Fibroblast of villous mesenchyme (primary cell): ENCODE measurements at regions not wholly inside any gene's neighbourhood (a gene's known extent, or its start where the extent isn't known, plus 50 kb on each side); places are given as distances from the start of the nearest gene placed in this dataset.

Experiments used
- DNase-seq: peaks from one replicate; pipeline ENCODE4 v3.0.0-alpha.2; 2010; ENCODE audit warnings: low read depth
- H3K4me3 ChIP-seq: 2 replicates; pipeline ENCODE4 v1.5.1; 2011; ENCODE audit warnings: low read depth, mild to moderate bottlenecking, low read length
- TF ChIP-seq, protein P1 (sequence below): IDR thresholded peaks from 2 replicates; pipeline ENCODE4 v1.5.1; 2012; ENCODE audit warnings: low read depth, mild to moderate bottlenecking, low read length; ENCODE audit not compliant: insufficient read depth

DNA sequence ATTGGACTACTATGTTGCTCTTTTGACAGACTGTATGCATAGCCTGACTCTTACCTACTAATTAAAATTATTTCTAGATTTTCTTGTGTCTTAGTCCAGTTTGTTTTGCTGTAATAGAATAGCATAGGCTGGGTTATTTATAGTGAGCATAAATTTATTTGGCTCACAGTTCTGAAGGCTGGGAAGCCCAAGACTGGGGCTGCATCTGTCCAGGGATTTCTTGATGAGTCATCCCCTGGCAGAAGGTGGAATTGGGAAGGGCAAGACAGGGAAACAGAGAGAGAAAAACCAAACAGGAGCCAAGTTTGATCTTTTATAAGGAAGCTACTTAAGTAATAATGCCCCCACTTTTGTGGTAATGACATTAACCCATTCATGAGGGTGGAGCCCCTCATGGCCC is 759.2 kb upstream of the LRFN5 start:
- TF ChIP-seq, protein P1, sequence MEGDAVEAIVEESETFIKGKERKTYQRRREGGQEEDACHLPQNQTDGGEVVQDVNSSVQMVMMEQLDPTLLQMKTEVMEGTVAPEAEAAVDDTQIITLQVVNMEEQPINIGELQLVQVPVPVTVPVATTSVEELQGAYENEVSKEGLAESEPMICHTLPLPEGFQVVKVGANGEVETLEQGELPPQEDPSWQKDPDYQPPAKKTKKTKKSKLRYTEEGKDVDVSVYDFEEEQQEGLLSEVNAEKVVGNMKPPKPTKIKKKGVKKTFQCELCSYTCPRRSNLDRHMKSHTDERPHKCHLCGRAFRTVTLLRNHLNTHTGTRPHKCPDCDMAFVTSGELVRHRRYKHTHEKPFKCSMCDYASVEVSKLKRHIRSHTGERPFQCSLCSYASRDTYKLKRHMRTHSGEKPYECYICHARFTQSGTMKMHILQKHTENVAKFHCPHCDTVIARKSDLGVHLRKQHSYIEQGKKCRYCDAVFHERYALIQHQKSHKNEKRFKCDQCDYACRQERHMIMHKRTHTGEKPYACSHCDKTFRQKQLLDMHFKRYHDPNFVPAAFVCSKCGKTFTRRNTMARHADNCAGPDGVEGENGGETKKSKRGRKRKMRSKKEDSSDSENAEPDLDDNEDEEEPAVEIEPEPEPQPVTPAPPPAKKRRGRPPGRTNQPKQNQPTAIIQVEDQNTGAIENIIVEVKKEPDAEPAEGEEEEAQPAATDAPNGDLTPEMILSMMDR: no peak
- H3K4me3 ChIP-seq: no peak overlapping the region
- no peak for DNase-seq

DNA sequence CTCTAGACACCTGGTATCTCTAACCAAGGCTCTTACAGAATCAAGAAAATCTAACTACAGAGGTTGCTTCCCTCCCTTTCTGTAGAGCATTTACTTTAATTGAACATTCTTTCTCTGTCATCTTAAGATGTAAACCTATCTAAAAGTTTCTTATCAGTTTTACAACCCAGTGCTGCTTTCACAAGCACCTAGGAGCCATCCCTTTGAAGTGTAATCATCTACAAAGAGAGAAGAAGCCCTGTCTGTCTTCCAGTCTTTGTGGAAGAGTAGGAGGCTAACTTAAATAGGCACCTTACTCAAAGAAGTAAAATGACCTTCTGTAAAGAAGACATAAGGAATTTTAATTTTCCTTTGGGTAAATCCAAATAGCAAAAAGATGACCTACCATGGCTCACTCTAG is 763.9 kb upstream of the LRFN5 start:
- no peak for DNase-seq
- H3K4me3 ChIP-seq: no peak overlapping the region
- TF ChIP-seq, protein P1: no peak

DNA sequence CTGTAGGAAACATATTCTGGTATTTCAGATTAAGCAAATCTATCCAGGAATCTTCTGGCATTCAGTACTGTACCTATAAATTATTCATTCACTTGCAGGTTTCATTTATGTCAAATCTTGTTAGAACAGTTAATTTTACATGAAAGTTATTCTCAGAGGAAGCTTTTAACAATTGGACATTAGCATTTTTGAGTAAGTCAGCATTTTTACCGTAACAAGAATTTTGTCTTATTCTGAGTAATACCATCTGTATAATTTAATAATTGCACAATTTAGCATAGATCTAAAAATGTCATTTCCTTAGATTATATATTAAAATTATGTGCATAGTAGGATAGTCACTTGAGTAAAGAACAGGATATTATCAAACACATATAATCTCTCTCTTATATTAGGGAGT is 764.8 kb upstream of the LRFN5 start:
- TF ChIP-seq, protein P1: no peak
- no peak for DNase-seq

DNA sequence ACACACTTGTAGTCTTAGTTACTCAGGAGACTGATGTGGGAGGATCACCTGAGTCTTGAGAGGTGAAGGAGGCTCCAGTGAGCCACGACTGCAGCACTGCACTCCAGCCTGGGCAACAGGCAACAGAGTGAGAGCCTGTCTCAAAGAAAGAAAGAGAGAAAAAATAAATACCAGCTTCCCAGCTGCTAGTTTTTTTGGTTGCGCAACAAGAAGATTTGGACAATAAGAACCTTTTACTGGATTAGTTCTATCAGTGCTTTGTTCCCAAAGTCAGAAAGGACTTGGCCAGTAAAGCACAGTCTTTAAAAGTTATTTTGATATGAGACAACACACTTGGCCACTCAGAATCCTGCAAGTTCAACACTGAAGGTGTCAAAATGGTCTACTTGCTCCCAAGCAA is 768.1 kb upstream of the LRFN5 start:
- TF ChIP-seq, protein P1: no peak
- DNase-seq: no peak
- H3K4me3 ChIP-seq: no peak overlapping the region

More for the DNA sequence above, 764.8 kb upstream of the LRFN5 start:
- H3K4me3 ChIP-seq: no peak overlapping the region

DNA sequence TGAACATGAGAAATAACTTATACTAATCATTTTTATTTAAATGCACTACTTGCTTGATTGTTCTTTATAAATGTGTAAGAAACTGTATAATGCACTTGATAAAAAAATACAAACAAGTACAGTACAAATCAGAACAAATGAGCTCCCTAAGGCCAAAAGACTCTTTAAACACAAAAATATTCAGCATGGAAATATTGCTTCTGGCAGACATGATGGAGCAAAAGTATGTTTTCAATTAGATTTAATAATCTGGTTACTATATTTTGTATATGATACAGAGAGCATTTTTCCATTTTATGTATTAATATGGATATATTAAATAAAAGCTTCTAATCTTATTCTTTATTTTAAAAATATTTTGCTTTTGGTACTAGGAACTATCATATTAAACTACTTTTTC is 800.2 kb upstream of the LRFN5 start:
- DNase-seq: no peak
- no peak overlapping the region for H3K4me3 ChIP-seq
- TF ChIP-seq, protein P1: no peak

DNA sequence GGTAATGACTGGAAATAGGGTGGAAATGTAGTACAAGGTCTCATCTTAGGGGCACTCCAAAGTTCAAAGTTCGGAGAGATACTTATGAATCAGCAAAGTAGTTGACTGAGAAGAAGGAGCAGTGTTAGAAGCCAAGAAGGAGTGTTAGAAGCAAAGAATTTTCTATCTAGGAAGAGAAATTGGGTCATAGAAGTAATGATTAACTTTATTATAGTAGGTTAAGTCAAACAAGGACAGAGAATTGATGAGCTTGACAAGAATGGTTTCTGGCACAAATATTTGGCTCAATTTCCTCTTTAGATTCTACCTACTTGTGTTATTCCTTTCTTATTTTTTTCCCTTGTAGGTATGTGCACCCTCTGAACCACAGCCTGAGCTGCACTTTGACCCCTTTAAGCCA is 810.5 kb upstream of the LRFN5 start:
- TF ChIP-seq, protein P1: no peak
- no peak for DNase-seq
- H3K4me3 ChIP-seq: no peak overlapping the region

DNA sequence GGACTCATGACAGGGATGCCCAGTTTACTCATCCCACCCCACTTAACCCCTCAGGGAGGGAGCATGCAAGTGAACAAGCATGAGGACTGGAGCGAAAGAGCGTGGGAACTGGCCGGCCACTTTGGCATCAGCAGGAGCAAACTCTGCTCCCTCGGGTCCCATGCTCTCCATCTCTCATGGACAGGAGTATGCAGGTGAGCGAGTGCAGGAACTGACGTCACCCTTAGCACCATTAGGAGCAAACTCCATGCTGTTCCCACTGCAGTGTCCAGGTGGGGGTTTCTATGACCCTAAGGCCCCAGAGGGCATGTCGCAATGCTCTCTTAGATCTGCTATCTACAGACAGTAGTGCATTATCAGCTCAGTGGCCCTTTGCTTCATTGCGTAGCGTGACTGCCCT is 821.8 kb upstream of the LRFN5 start:
- TF ChIP-seq, protein P1: no peak
- no peak overlapping the region for H3K4me3 ChIP-seq
- no peak for DNase-seq
